SK-N-SH treated with all-trans-retinoic acid at 6 μM for 48 hours (cell line): ENCODE measurements at regions not wholly inside any gene's neighbourhood (a gene's known extent, or its start where the extent isn't known, plus 50 kb on each side); places are given as distances from the start of the nearest gene placed in this dataset.

Experiments used
- ATAC-seq: fragments of 200-7000 bp; cut with Tn5 transposase; 3 replicates; pipeline ENCODE4 v1.9.1; 2020; ENCODE audit warnings: mild to moderate bottlenecking, moderate library complexity
- ARNTL ChIP-seq: fragments of 450-650 bp; formaldehyde crosslinking; IDR thresholded peaks from 2 replicates; pipeline ENCODE4 v1.5.0; 2020; ENCODE audit warnings: low read depth, mild to moderate bottlenecking, moderate library complexity, borderline replicate concordance
- BACH2 ChIP-seq: fragments of 250-450 bp; sonication (Bioruptor Pico); IDR thresholded peaks from 2 replicates; pipeline ENCODE4 v1.9.0; 2021; ENCODE audit warnings: mild to moderate bottlenecking, borderline replicate concordance
- CREB5 ChIP-seq: fragments of 250-450 bp; sonication (Bioruptor Pico); IDR thresholded peaks from 2 replicates; pipeline ENCODE4 v1.5.1; 2020; ENCODE audit warnings: low read depth, mild to moderate bottlenecking, moderate library complexity
- CSDC2 ChIP-seq: fragments of 250-450 bp; sonication (Bioruptor Pico); IDR thresholded peaks from 2 replicates; pipeline ENCODE4 v1.5.0; 2020; ENCODE audit warnings: mild to moderate bottlenecking, moderate library complexity
- CSRNP3 ChIP-seq: fragments of 250-450 bp; sonication (Bioruptor Pico); IDR thresholded peaks from 2 replicates; pipeline ENCODE4 v1.5.1; 2021; ENCODE audit warnings: mild to moderate bottlenecking, moderate library complexity
- ESRRG ChIP-seq: fragments of 250-450 bp; sonication (Bioruptor Pico); IDR thresholded peaks from 2 replicates; pipeline ENCODE4 v1.6.1; 2021; ENCODE audit warnings: mild to moderate bottlenecking
- GLIS3 ChIP-seq: fragments of 250-450 bp; sonication (Bioruptor Pico); IDR thresholded peaks from 2 replicates; pipeline ENCODE4 v1.5.0; 2020; ENCODE audit warnings: mild to moderate bottlenecking, moderate library complexity
- ISL1 ChIP-seq: fragments of 250-450 bp; sonication (Bioruptor Pico); IDR thresholded peaks from 2 replicates; pipeline ENCODE4 v2.1.2; 2022; ENCODE audit warnings: mild to moderate bottlenecking, moderate library complexity
- OSR1 ChIP-seq: fragments of 250-450 bp; sonication (Bioruptor Pico); IDR thresholded peaks from 2 replicates; pipeline ENCODE4 v1.8.0; 2022; ENCODE audit warnings: moderate library complexity, mild to moderate bottlenecking, inconsistent platforms
- PATZ1 ChIP-seq: fragments of 250-450 bp; sonication (Bioruptor Pico); IDR thresholded peaks from 2 replicates; pipeline ENCODE4 v1.8.0; 2020; ENCODE audit warnings: mild to moderate bottlenecking, moderate library complexity, borderline replicate concordance
- POU6F1 ChIP-seq: fragments of 250-450 bp; sonication (Bioruptor Pico); IDR thresholded peaks from 2 replicates; pipeline ENCODE4 v1.8.0; 2021; ENCODE audit warnings: low read depth, mild to moderate bottlenecking, moderate library complexity, borderline replicate concordance
- PPARA ChIP-seq: fragments of 250-450 bp; sonication (Bioruptor Pico); IDR thresholded peaks from 2 replicates; pipeline ENCODE4 v1.5.0; 2020; ENCODE audit warnings: mild to moderate bottlenecking, borderline replicate concordance
- SNAI2 ChIP-seq: fragments of 250-450 bp; sonication (Bioruptor Pico); IDR thresholded peaks from 2 replicates; pipeline ENCODE4 v1.5.0; 2020; ENCODE audit warnings: mild to moderate bottlenecking, moderate library complexity
- TCF4 ChIP-seq: fragments of 250-450 bp; sonication (Bioruptor Pico); IDR thresholded peaks from 2 replicates; pipeline ENCODE4 v1.8.0; 2021; ENCODE audit warnings: mild to moderate bottlenecking, moderate library complexity, borderline replicate concordance
- TSHZ2 ChIP-seq: fragments of 250-450 bp; sonication (Bioruptor Pico); IDR thresholded peaks from 2 replicates; pipeline ENCODE4 v1.5.0; 2020; ENCODE audit warnings: mild to moderate bottlenecking, moderate library complexity
- ZC3H10 ChIP-seq: fragments of 250-450 bp; sonication (Bioruptor Pico); IDR thresholded peaks from 2 replicates; pipeline ENCODE4 v1.5.1; 2021; ENCODE audit warnings: mild to moderate bottlenecking, moderate library complexity
- ZFP3 ChIP-seq: fragments of 250-450 bp; sonication (Bioruptor Pico); IDR thresholded peaks from 2 replicates; pipeline ENCODE4 v1.5.0; 2020; ENCODE audit warnings: mild to moderate bottlenecking, moderate library complexity
- ZFP30 ChIP-seq: fragments of 450-650 bp; formaldehyde crosslinking; IDR thresholded peaks from 2 replicates; pipeline ENCODE4 v1.5.0; 2022; ENCODE audit warnings: mild to moderate bottlenecking, moderate library complexity
- ZNF565 ChIP-seq: fragments of 450-650 bp; formaldehyde crosslinking; conservative IDR thresholded peaks from 2 replicates; pipeline ENCODE4 v1.5.0; 2020; ENCODE audit warnings: low read depth, mild to moderate bottlenecking, moderate library complexity
- ZNF70 ChIP-seq: fragments of 450-650 bp; formaldehyde crosslinking; IDR thresholded peaks from 2 replicates; pipeline ENCODE4 v1.5.0; 2020; ENCODE audit warnings: mild to moderate bottlenecking, moderate library complexity
- ZNF8 ChIP-seq: fragments of 450-650 bp; formaldehyde crosslinking; IDR thresholded peaks from 2 replicates; pipeline ENCODE4 v1.5.0; 2020; ENCODE audit warnings: mild to moderate bottlenecking, moderate library complexity

GRCh38 chr7:70855373-70855772, 276.6 kb upstream of the GALNT17 start (continued):
- TF ChIP-seq CSRNP3 (CRISPR knock-in tag) (no peak), GLIS3 (CRISPR knock-in tag) (no peak)

- peak; percentile 79 for ATAC-seq
- TF ChIP-seq ZC3H10 (CRISPR knock-in tag), result no peak
These were observed 274.9 kb upstream of the GALNT17 start for GRCh38 chr7:70856901-70857630.

GRCh38 chr7:70857793-70858545, 274.0 kb upstream of the GALNT17 start:
- no peak for ATAC-seq
- TF ChIP-seq SNAI2 (CRISPR knock-in tag) (no peak), PATZ1 (CRISPR knock-in tag) (no peak), ARNTL (no peak), TCF4 (CRISPR knock-in tag) (no peak), CSDC2 (no peak), PPARA (CRISPR knock-in tag) (no peak), ZNF70 (CRISPR knock-in tag) (no peak), ISL1 (CRISPR knock-in tag) (no peak), ZFP30 (CRISPR knock-in tag) (no peak), ESRRG (no peak), ZNF565 (CRISPR knock-in tag) (no peak), ZC3H10 (CRISPR knock-in tag) (no peak), OSR1 (no peak), BACH2 (CRISPR knock-in tag) (no peak), TSHZ2 (CRISPR knock-in tag) (no peak), POU6F1 (CRISPR knock-in tag) (no peak)

GRCh38 chr7:70867513-70867912, 264.4 kb upstream of the GALNT17 start:
- ATAC-seq, result no peak
- no peak for TF ChIP-seq ZFP3 (CRISPR knock-in tag)

- TF ChIP-seq ZNF565 (CRISPR knock-in tag) (no peak), CSDC2 (no peak), BACH2 (CRISPR knock-in tag) (no peak), ZNF70 (CRISPR knock-in tag) (no peak), ARNTL (no peak), ZNF8 (no peak), TCF4 (CRISPR knock-in tag) (no peak), ZFP3 (CRISPR knock-in tag) (no peak), OSR1 (no peak), CREB5 (CRISPR knock-in tag) (no peak), ESRRG (no peak)
- no peak for ATAC-seq
These were observed 261.6 kb upstream of the GALNT17 start for GRCh38 chr7:70870349-70870748.
